Testis (tissue), 2 donors: ENCODE measurements at regions not wholly inside any gene's neighbourhood (a gene's known extent, or its start where the extent isn't known, plus 50 kb on each side); places are given as distances from the start of the nearest gene placed in this dataset.
"Not testable (repeated sequence)": the region's sequence is repeated elsewhere in the genome, so short reads cannot be mapped to it uniquely, and the experiment has no call there.

Experiments
- DNase-seq: peaks from one replicate; pipeline ENCODE4 v3.0.0-alpha.2; 2019
- H3K27ac ChIP-seq, 2 donors: fragments of 200-600 bp; sonication (generic); one replicate each; pipeline ENCODE4 v1.5.1; 2019
- H3K27me3 ChIP-seq: fragments of 200-600 bp; sonication (generic); one replicate; pipeline ENCODE4 v1.5.1; 2019
- H3K36me3 ChIP-seq: fragments of 200-600 bp; sonication (generic); one replicate; pipeline ENCODE4 v1.5.1; 2017; ENCODE audit warnings: low read depth; ENCODE audit errors: missing control alignments
- H3K4me1 ChIP-seq: fragments of 200-600 bp; sonication (generic); one replicate; pipeline ENCODE4 v1.5.1; 2019
- H3K4me3 ChIP-seq, 2 donors: fragments of 200-600 bp; sonication (generic); one replicate each; pipeline ENCODE4 v1.5.1; 2017 to 2019
- H3K9me3 ChIP-seq: fragments of 200-600 bp; sonication (generic); one replicate; pipeline ENCODE4 v1.5.1; 2017
- CTCF ChIP-seq, 3 experiments: fragments of 450-650 bp in 2 of 3; fragments of 200-600 bp in 1 of 3; sonication (generic) in 1 of 3; IDR thresholded peaks; one replicate each; pipeline ENCODE4 v1.5.1; 2016 to 2019; ENCODE audit warnings: antibody characterized with exemption in 3 of 3, mild to moderate bottlenecking in 2 of 3, moderate library complexity in 1 of 3
- POLR2A ChIP-seq: fragments of 450-650 bp; IDR thresholded peaks from one replicate; pipeline ENCODE4 v1.6.1; 2017; ENCODE audit warnings: antibody characterized with exemption, mild to moderate bottlenecking, moderate library complexity
- WGBS, 2 donors: methylation state at CpG; one replicate each; pipeline ENCODE4 v1.1.5; 2018; 5-methylcytosine and 5-hydroxymethylcytosine counted together
- intact Hi-C: fragments of 100-400 bp; cut with DNase I; formaldehyde crosslinking; loops from one replicate; pipeline ENCODE4 v1.15.1; 2023; ENCODE audit warnings: low total_unique reads

GRCh38 chr15:26224266-26224665 lies 361.1 kb upstream of the ATP10A start:
- H3K27me3 ChIP-seq = no peaks in the 10 kb centered on the region
- H3K4me1 ChIP-seq = no peaks in the 10 kb centered on the region
- H3K27ac ChIP-seq = no peak overlapping the region
- intact Hi-C loops = no loop called here
- WGBS, 2 donors = 92 to 95% methylated on average over 2 of the region's 2 CpGs
- no peaks in the 10 kb centered on the region for H3K36me3 ChIP-seq
- H3K4me3 ChIP-seq = no peak overlapping the region
- no peaks in the 10 kb centered on the region for H3K9me3 ChIP-seq
- TF ChIP-seq CTCF (IDR thresholded peaks at IDR 0.05) = no peak
- TF ChIP-seq POLR2A = no peak
- DNase-seq = no peak

GRCh38 chr15:26223720-26224119 lies 360.6 kb upstream of the ATP10A start:
- H3K4me3 ChIP-seq = no peak overlapping the region
- intact Hi-C loops = no loop called here
- no peaks in the 10 kb centered on the region for H3K4me1 ChIP-seq
- 79 to 89% methylated on average over 2 of the region's 2 CpGs for WGBS, 2 donors
- TF ChIP-seq CTCF (IDR thresholded peaks at IDR 0.05) (no peak), POLR2A (no peak)
- H3K27ac ChIP-seq = no peak overlapping the region
- no peaks in the 10 kb centered on the region for H3K36me3 ChIP-seq
- no peaks in the 10 kb centered on the region for H3K9me3 ChIP-seq
- DNase-seq = no peak
- H3K27me3 ChIP-seq = no peaks in the 10 kb centered on the region

DNA sequence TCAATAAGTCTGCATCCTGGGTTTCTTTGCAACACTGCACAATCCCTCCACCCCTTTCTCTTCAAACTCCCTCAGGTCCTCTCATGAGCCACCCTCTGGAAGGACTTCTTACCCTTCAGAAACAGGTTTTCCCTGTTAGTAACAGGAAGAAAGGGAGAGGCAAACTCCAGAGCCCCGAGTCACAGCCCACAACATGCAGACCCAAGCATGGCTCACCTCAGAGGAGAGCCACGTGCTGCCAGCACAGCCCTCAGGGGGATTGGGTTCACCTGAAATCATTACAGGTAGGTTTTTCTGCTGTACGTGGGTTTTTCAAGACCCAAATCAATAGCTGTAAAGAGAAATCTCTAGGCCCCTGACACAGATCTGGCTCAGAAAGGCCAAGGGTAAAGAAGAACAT lies 359.7 kb upstream of the ATP10A start:
- Histone ChIP-seq H3K36me3 (no peaks in the 10 kb centered on the region), H3K9me3 (no peaks in the 10 kb centered on the region), H3K4me3 (no peak overlapping the region), H3K4me1 (no peaks in the 10 kb centered on the region), H3K27me3 (no peaks in the 10 kb centered on the region), H3K27ac (no peak overlapping the region)
- no peak for DNase-seq
- TF ChIP-seq CTCF (IDR thresholded peaks at IDR 0.05) (no peak), POLR2A (no peak)
- intact Hi-C loops = no loop called here
- 79 to 86% methylated on average over 3 of the region's 3 CpGs for WGBS, 2 donors

GRCh38 chr15:26217043-26217442 lies 353.9 kb upstream of the ATP10A start:
- intact Hi-C loops, H3K4me1 ChIP-seq, H3K36me3 ChIP-seq, H3K27ac ChIP-seq, H3K4me3 ChIP-seq, DNase-seq, H3K27me3 ChIP-seq, H3K9me3 ChIP-seq: not testable (repeated sequence)
- WGBS, 2 donors = 93 to 96% methylated on average over 2 of the region's 2 CpGs

GRCh38 chr15:26214290-26214689 lies 351.2 kb upstream of the ATP10A start:
- no peak overlapping the region for H3K27ac ChIP-seq
- no peak overlapping the region for H3K4me3 ChIP-seq
- no peaks in the 10 kb centered on the region for H3K9me3 ChIP-seq
- no peaks in the 10 kb centered on the region for H3K27me3 ChIP-seq
- WGBS, 2 donors = 81 to 89% methylated on average over 3 of the region's 3 CpGs
- TF ChIP-seq POLR2A (no peak), CTCF (IDR thresholded peaks at IDR 0.05) (no peak)
- intact Hi-C loops = no loop called here
- H3K36me3 ChIP-seq = no peaks in the 10 kb centered on the region
- DNase-seq = no peak
- H3K4me1 ChIP-seq = no peaks in the 10 kb centered on the region
